Mesenchymal stem cell (in vitro differentiated cells and primary cell): ENCODE measurements at regions not wholly inside any gene's neighbourhood (a gene's known extent, or its start where the extent isn't known, plus 50 kb on each side); places are given as distances from the start of the nearest gene placed in this dataset.
"Not testable (repeated sequence)": the region's sequence is repeated elsewhere in the genome, so short reads cannot be mapped to it uniquely, and the experiment has no call there.

Experiments used
- DNase-seq: peaks from one replicate; pipeline ENCODE4 v3.0.0-alpha.2; 2013
- H2AFZ ChIP-seq: one replicate; pipeline ENCODE4 v1.6.1; 2013; ENCODE audit warnings: low read depth, mild to moderate bottlenecking, control low read depth, inconsistent platforms, low read length, moderate library complexity
- H2AK5ac ChIP-seq: 2 replicates; pipeline ENCODE4 v1.6.1; 2013; ENCODE audit warnings: low read length, moderate library complexity, mild to moderate bottlenecking, inconsistent platforms; ENCODE audit not compliant: severe bottlenecking
- H2BK120ac ChIP-seq: one replicate; pipeline ENCODE4 v1.6.1; 2013; ENCODE audit warnings: low read depth, mild to moderate bottlenecking, inconsistent platforms, low read length, moderate library complexity
- H2BK12ac ChIP-seq, 2 experiments: one replicate each; pipeline ENCODE4 v1.6.1; 2013; ENCODE audit warnings: inconsistent platforms in 2 of 2, low read length in 2 of 2, mild to moderate bottlenecking in 2 of 2, moderate library complexity in 2 of 2, control low read depth in 1 of 2
- H2BK15ac ChIP-seq: one replicate; pipeline ENCODE4 v1.6.1; 2013; ENCODE audit warnings: mild to moderate bottlenecking, low read depth, inconsistent platforms; ENCODE audit not compliant: poor library complexity, severe bottlenecking
- H2BK5ac ChIP-seq: 2 replicates; pipeline ENCODE4 v1.6.1; 2013; ENCODE audit warnings: low read depth, mild to moderate bottlenecking, low read length, control low read depth, inconsistent platforms; ENCODE audit not compliant: poor library complexity, severe bottlenecking
- H3K14ac ChIP-seq, 2 experiments: one replicate each; pipeline ENCODE4 v1.6.1; 2013; ENCODE audit warnings: inconsistent platforms in 2 of 2, low read length in 2 of 2, control low read depth in 1 of 2, mild to moderate bottlenecking in 1 of 2, moderate library complexity in 1 of 2
- H3K18ac ChIP-seq, 2 experiments: one replicate each; pipeline ENCODE4 v1.6.1; 2013; ENCODE audit warnings: inconsistent platforms in 2 of 2, low read length in 2 of 2, control low read depth in 1 of 2, low read depth in 1 of 2, mild to moderate bottlenecking in 1 of 2
- H3K23ac ChIP-seq, 2 experiments: one replicate each; pipeline ENCODE4 v1.6.1; 2013; ENCODE audit warnings: inconsistent platforms in 2 of 2, low read length in 2 of 2, mild to moderate bottlenecking in 2 of 2, moderate library complexity in 2 of 2, control low read depth in 1 of 2
- H3K27ac ChIP-seq: 2 replicates; pipeline ENCODE4 v1.5.1; 2013; ENCODE audit warnings: mild to moderate bottlenecking, moderate library complexity, low read length, control low read depth, inconsistent platforms; ENCODE audit not compliant: poor library complexity, severe bottlenecking
- H3K27me3 ChIP-seq, 2 experiments: 2 replicates each; pipeline versions ENCODE4 v1.6.1 to v1.7.0; 2013; ENCODE audit warnings: low read length in 2 of 2, mild to moderate bottlenecking in 2 of 2, moderate library complexity in 2 of 2, control low read depth in 1 of 2, inconsistent platforms in 1 of 2; ENCODE audit not compliant: control insufficient read depth in 1 of 2, insufficient read depth in 1 of 2
- H3K36me3 ChIP-seq, 2 experiments: 2 replicates each; pipeline versions ENCODE4 v1.6.1 to v1.7.0; 2013; ENCODE audit warnings: low read length in 2 of 2, control low read depth in 1 of 2, inconsistent platforms in 1 of 2, low read depth in 1 of 2, mild to moderate bottlenecking in 1 of 2; ENCODE audit not compliant: insufficient read depth in 2 of 2, control insufficient read depth in 1 of 2
- H3K4ac ChIP-seq, 2 experiments: one replicate each; pipeline ENCODE4 v1.6.1; 2013; ENCODE audit warnings: inconsistent platforms in 2 of 2, low read length in 2 of 2, mild to moderate bottlenecking in 2 of 2, moderate library complexity in 2 of 2, control low read depth in 1 of 2, low read depth in 1 of 2
- H3K4me1 ChIP-seq: 2 replicates; pipeline ENCODE4 v1.6.1; 2013; ENCODE audit warnings: low read depth, low read length, control low read depth; ENCODE audit not compliant: control insufficient read depth, insufficient read depth
- H3K4me2 ChIP-seq: 2 replicates; pipeline ENCODE4 v1.6.1; 2013; ENCODE audit warnings: low read length, mild to moderate bottlenecking, inconsistent platforms; ENCODE audit not compliant: poor library complexity, severe bottlenecking
- H3K4me3 ChIP-seq, 2 experiments: 2 replicates each; pipeline versions ENCODE4 v1.5.1 to v1.7.0; 2013; ENCODE audit warnings: low read length in 2 of 2, mild to moderate bottlenecking in 2 of 2, control low read depth in 1 of 2, low read depth in 1 of 2; ENCODE audit not compliant: insufficient read depth in 1 of 2
- H3K79me1 ChIP-seq: replicated peaks from 2 replicates; pipeline ENCODE4 v1.6.1; 2013; ENCODE audit warnings: mild to moderate bottlenecking, control low read depth, low read length, inconsistent platforms; ENCODE audit not compliant: poor library complexity, severe bottlenecking
- H3K9ac ChIP-seq: 2 replicates; pipeline ENCODE4 v1.7.0; 2013; ENCODE audit warnings: mild to moderate bottlenecking, low read length, moderate library complexity
- H3K9me3 ChIP-seq: 2 replicates; pipeline ENCODE4 v1.7.0; 2013; ENCODE audit warnings: mild to moderate bottlenecking, low read length; ENCODE audit not compliant: control insufficient read depth
- H4K8ac ChIP-seq: one replicate; pipeline ENCODE4 v1.6.1; 2013; ENCODE audit warnings: inconsistent platforms, mild to moderate bottlenecking, low read length, moderate library complexity
- H4K91ac ChIP-seq: one replicate; pipeline ENCODE4 v1.6.1; 2013; ENCODE audit warnings: mild to moderate bottlenecking, low read length, inconsistent platforms
- WGBS: methylation state at CpG from one replicate; pipeline ENCODE4 v1.1.7; 2013; ENCODE audit warnings: mixed read lengths; 5-methylcytosine and 5-hydroxymethylcytosine counted together

DNA sequence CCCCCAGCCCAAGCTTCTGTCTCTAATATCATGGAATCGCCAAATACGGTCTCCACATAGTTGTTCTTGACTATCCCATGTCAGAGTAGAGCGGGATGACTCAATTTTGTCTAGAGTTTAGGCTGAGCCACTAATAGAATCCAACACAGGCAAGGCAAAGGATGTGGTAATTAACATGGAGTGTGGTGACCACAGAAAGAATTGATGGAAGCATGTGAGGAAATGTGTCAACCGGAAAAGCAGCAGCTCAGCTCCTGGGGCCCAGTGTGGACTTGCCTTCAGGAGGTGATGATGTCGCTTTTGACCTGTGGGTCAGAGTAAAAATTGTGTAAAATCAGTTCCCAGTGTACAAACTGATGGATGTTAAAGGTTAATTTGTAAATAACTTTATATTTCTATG, 139.3 kb upstream of the KLF6 start:
- H3K27ac ChIP-seq: peak overlapping the region; percentile 48
- no peaks in the 10 kb centered on the region for H3K79me1 ChIP-seq
- no peak overlapping the region for H4K91ac ChIP-seq
- H3K9me3 ChIP-seq: no peaks in the 10 kb centered on the region
- H2BK15ac ChIP-seq: no peak overlapping the region
- peak overlapping the region in 1 of 2 experiments; percentile 3 for H3K18ac ChIP-seq
- H4K8ac ChIP-seq: no peak overlapping the region
- H3K9ac ChIP-seq: peak overlapping the region; percentile 53
- no peak overlapping the region for H3K4ac ChIP-seq
- H2BK120ac ChIP-seq: no peak overlapping the region
- WGBS: 10% methylated on average over 4 of the region's 5 CpGs
- H3K4me3 ChIP-seq: no peak overlapping the region
- no peaks in the 10 kb centered on the region for H3K4me1 ChIP-seq
- H2AFZ ChIP-seq: no peak overlapping the region
- no peak overlapping the region for H3K23ac ChIP-seq
- H3K4me2 ChIP-seq: peak overlapping the region; percentile 18
- peak overlapping the region; percentile 15 to 43 for H2BK12ac ChIP-seq
- no peak overlapping the region for H3K14ac ChIP-seq
- no peak overlapping the region for H2AK5ac ChIP-seq
- no peaks in the 10 kb centered on the region for H3K36me3 ChIP-seq
- no peak overlapping the region for H2BK5ac ChIP-seq
- no peaks in the 10 kb centered on the region for H3K27me3 ChIP-seq
- DNase-seq: peak; percentile 98

DNA sequence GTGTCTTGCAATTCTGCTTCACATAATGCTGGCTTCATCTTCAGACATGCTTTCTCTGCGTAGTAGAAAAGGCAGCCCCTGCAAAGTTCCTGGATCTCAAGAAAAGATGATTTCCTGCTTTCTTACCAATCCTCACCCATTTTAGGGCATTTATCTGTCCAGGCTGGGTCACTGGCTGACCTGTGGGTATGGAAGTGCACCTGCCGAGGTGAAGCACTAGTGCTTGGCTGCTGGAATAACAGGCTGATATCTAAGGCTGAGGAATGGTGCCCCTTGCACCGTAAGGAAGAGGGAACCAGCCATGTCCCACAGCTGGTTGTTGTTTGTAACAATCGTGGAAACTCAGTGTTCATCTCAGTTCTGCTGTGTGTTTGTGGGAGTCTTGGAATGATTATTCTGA, 138.0 kb upstream of the KLF6 start:
- Histone ChIP-seq H3K18ac (no peak overlapping the region), H3K4me3 (no peak overlapping the region), H3K9ac (no peak overlapping the region), H3K27ac (no peak overlapping the region), H3K23ac (no peak overlapping the region), H2AFZ (no peak overlapping the region), H2AK5ac (no peak overlapping the region), H2BK12ac (peak overlapping the region in 1 of 2 experiments; percentile 31), H4K8ac (no peak overlapping the region), H2BK5ac (no peak overlapping the region), H3K4me2 (no peak overlapping the region), H3K27me3 (no peaks in the 10 kb centered on the region), H2BK120ac (no peak overlapping the region), H4K91ac (no peak overlapping the region), H3K4ac (no peak overlapping the region), H3K4me1 (no peaks in the 10 kb centered on the region), H2BK15ac (no peak overlapping the region), H3K36me3 (no peaks in the 10 kb centered on the region), H3K14ac (no peak overlapping the region), H3K9me3 (peaks cover 12% of the 10 kb centered on the region), H3K79me1 (no peaks in the 10 kb centered on the region)
- WGBS: 75% methylated on average over 4 of the region's 4 CpGs
- no peak for DNase-seq

GRCh38 chr10:3919709-3920308, 134.8 kb upstream of the KLF6 start:
- Histone ChIP-seq H3K23ac (no peak overlapping the region), H2BK15ac (no peak overlapping the region), H3K4ac (no peak overlapping the region), H2AFZ (no peak overlapping the region), H3K9ac (no peak overlapping the region), H3K14ac (no peak overlapping the region), H3K18ac (no peak overlapping the region), H3K4me3 (no peak overlapping the region), H3K27me3 (no peaks in the 10 kb centered on the region), H4K8ac (no peak overlapping the region), H3K36me3 (no peaks in the 10 kb centered on the region), H2BK5ac (no peak overlapping the region), H3K4me2 (no peak overlapping the region), H2BK12ac (no peak overlapping the region), H3K9me3 (peaks cover 13% of the 10 kb centered on the region), H4K91ac (no peak overlapping the region), H2BK120ac (no peak overlapping the region), H3K4me1 (no peaks in the 10 kb centered on the region), H3K79me1 (no peaks in the 10 kb centered on the region), H3K27ac (no peak overlapping the region), H2AK5ac (no peak overlapping the region)
- no peak for DNase-seq
- 63% methylated on average over 3 of the region's 3 CpGs for WGBS

- H4K8ac ChIP-seq, H2BK120ac ChIP-seq, H2BK5ac ChIP-seq, H2AK5ac ChIP-seq, H2BK12ac ChIP-seq, H3K27me3 ChIP-seq, H3K23ac ChIP-seq, H3K18ac ChIP-seq, H3K14ac ChIP-seq, H2AFZ ChIP-seq, DNase-seq, H3K4me3 ChIP-seq, H3K36me3 ChIP-seq, H3K4ac ChIP-seq, H4K91ac ChIP-seq, H2BK15ac ChIP-seq, H3K79me1 ChIP-seq, H3K9ac ChIP-seq, H3K4me1 ChIP-seq, H3K4me2 ChIP-seq, H3K27ac ChIP-seq: not testable (repeated sequence)
- 50% methylated on average over 2 of the region's 6 CpGs for WGBS
- H3K9me3 ChIP-seq: peaks cover 13% of the 10 kb centered on the region
These were observed 132.4 kb upstream of the KLF6 start for GRCh38 chr10:3917392-3917791.
